Fibroblast of the aortic adventitia (primary cell): ENCODE measurements at regions not wholly inside any gene's neighbourhood (a gene's known extent, or its start where the extent isn't known, plus 50 kb on each side); places are given as distances from the start of the nearest gene placed in this dataset.
A peak's percentile ranks its signal among the peaks of the same experiment; 100 is the strongest.

Source experiments
- DNase-seq: peaks from one replicate; pipeline ENCODE4 v3.0.0-alpha.2; 2010; ENCODE audit warnings: low read depth
- H3K4me3 ChIP-seq: 2 replicates; pipeline ENCODE4 v1.5.1; 2011; ENCODE audit warnings: low read depth, mild to moderate bottlenecking, control low read depth, low read length, moderate library complexity
- CTCF ChIP-seq: IDR thresholded peaks from 2 replicates; pipeline ENCODE4 v1.5.1; 2011; ENCODE audit warnings: mild to moderate bottlenecking, low read length, control low read depth, inconsistent platforms; ENCODE audit not compliant: insufficient read depth

- no peak overlapping the region for H3K4me3 ChIP-seq
Observed at GRCh38 chr14:34350903-34351302, 111.1 kb downstream of the SPTSSA start.

GRCh38 chr14:34348592-34348991 is 113.4 kb downstream of the SPTSSA start:
- no peak for TF ChIP-seq CTCF
- no peak for DNase-seq
- no peak overlapping the region for H3K4me3 ChIP-seq

More at GRCh38 chr14:34350903-34351302, 111.1 kb downstream of the SPTSSA start:
- no peak for DNase-seq
- no peak for TF ChIP-seq CTCF

GRCh38 chr14:34347683-34348082 is 114.4 kb downstream of the SPTSSA start:
- no peak overlapping the region for H3K4me3 ChIP-seq
- no peak for DNase-seq
- no peak for TF ChIP-seq CTCF

DNA sequence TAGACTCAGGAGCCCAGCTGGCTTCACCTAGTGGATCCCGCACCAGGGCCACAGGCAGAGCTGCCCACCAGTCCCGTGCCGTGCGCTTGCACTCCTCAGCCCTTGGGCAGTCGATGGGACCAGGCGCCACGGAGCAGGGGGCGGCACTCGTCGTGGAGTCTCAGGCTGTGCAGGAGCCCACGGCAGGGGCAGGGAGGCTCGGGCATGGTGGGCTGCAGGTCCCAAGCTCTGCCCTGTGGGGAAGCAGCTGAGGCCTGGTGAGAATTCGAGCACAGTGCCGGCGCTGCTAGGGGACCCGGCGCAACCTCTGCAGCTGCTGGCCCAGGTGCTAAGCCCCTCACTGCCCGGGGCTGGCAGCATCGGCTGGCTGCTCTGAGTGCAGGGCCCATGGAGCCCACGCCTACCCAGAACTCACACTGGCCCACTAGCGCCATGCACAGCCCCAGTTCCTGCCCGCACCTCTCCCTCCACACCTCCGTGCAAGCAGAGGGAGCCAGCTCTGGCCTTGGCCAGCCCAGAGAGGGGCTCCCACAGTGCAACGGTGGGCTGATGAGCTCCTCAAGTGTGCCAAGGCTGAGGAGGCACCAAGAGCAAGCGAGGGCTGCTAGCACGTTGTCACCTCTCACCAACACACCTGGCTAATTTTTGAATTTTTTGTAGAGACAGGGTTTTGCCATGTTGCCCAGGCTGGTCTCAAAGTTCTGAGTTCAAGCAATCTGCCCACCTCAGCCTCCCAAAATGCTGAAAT is 116.1 kb downstream of the SPTSSA start:
- no peak for TF ChIP-seq CTCF
- H3K4me3 ChIP-seq, result no peak overlapping the region
- DNase-seq, result no peak

DNA sequence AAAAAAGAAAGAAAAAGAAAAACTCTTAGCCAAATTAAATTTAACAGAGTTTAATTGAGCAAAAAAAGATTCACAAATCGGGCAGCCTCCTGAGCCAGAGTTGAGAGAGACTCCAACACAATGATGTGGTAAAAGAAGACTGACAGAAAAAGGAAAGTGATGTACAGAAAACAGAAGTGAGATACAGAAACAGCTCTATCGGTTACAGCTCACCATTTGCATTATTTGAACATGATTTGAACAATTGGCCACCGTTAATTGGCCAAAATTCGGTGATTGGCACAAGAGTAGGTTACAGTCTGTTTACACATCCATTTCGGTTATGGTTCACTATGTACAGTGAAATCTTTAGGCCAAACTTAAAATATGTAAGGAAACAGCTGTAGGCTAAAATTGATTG is 117.7 kb downstream of the SPTSSA start:
- DNase-seq, result no peak
- no peak overlapping the region for H3K4me3 ChIP-seq
- TF ChIP-seq CTCF, result no peak

GRCh38 chr14:34340025-34340625 is 121.9 kb downstream of the SPTSSA start:
- H3K4me3 ChIP-seq, result no peak overlapping the region
- TF ChIP-seq CTCF, result no peak
- DNase-seq, result peak; percentile 22
